GM19239 (cell line): ENCODE measurements at regions not wholly inside any gene's neighbourhood (a gene's known extent, or its start where the extent isn't known, plus 50 kb on each side); places are given as distances from the start of the nearest gene placed in this dataset.
"Not testable (repeated sequence)": the region's sequence is repeated elsewhere in the genome, so short reads cannot be mapped to it uniquely, and the experiment has no call there.

Experiments
- DNase-seq: peaks from one replicate; pipeline ENCODE4 v3.0.0; 2011; ENCODE audit warnings: low spot score; ENCODE audit not compliant: insufficient read length
- FAIRE-seq: peaks from 2 replicates; lab custom pipeline; 2011; peaks lifted over from hg19 to GRCh38; lab: Jason Lieb, UNC

DNA sequence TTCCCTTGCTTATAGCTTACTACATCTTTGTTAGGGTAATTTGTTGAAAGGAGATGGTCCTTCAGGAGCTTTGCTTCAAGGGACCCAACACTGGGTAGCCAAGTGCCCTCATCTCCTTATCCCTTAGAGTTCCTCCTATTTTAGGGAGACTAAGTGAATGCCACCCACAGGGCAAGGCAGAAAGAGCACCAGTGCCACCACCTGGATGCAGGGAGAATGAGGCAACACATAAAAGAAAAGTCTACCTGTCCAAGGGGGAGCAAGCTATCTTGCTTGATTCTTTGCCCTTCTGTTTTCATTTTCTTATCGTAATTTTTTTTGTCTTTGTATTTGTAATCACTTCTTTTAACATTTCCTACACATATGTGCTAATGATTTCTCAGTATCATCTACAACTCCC, 205.5 kb downstream of the NPR3 start:
- no peak for FAIRE-seq
- no peak for DNase-seq

DNA sequence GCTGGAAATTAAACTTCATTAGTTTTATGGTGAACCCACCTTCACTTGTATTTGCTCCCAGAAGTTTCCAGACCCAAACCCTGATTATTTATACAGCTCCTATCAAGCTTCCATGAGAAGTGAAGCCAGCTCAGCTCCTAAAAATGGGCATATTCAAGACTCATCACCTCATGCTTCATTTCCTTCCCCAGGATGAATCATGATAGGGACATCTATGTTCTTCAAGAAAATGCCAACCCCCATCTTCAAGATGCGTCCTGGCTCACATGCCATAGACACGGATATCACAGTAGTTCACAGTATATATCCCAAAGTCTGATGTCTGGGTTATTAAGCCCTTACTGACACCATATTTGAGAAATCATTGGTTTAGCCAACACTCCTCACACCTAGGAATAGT, 217.6 kb downstream of the NPR3 start:
- FAIRE-seq (no peak), DNase-seq (no peak)

DNA sequence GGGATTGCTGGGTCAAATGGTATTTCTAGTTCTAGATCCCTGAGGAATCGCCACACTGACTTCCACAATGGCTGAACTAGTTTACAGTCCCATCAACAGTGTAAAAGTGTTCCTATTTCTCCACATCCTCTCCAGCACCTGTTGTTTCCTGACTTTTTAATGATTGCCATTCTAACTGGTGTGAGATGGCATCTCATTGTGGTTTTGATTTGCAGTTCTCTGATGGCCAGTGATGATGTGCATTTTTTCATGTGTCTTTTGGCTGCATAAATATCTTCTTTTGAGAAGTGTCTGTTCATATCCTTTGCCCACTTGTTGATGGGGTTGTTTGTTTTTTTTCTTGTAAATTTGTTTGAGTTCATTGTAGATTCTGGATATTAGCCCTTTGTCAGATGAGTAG, 220.3 kb downstream of the NPR3 start:
- not testable (repeated sequence) for FAIRE-seq

DNA sequence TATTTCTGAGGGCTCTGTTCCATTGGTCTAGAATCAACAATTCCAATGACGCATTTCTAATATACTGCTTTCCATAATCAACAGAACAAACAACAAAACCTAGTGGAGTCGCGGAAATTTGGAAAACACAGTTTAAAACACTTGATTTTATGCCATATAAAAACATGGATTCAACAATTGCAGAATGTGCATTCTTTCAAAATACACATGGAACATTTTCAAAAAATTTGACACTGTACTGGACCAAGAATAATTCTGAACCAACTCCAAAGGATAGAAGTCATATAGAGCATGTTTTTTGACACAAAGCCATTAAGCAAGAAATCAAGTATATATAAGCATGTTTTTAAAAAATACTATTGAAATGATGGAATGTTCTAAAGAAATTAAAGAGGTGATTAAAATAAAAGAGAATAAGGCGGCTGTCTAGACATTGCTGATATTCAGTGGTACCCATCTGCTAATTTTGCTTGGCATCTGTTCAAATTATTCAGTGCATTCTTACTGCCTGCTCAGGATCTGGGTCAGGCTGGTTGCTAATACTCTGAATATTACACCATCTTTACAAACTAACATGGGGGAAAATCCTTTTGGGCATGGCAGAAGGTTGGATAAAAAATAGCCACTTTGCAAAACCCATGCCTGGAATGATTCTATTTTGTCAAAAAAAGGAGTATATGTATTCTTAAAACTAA, 221.3 kb downstream of the NPR3 start:
- no peak for FAIRE-seq
- no peak for DNase-seq

More for the DNA sequence above, 220.3 kb downstream of the NPR3 start:
- DNase-seq: not testable (repeated sequence)

DNA sequence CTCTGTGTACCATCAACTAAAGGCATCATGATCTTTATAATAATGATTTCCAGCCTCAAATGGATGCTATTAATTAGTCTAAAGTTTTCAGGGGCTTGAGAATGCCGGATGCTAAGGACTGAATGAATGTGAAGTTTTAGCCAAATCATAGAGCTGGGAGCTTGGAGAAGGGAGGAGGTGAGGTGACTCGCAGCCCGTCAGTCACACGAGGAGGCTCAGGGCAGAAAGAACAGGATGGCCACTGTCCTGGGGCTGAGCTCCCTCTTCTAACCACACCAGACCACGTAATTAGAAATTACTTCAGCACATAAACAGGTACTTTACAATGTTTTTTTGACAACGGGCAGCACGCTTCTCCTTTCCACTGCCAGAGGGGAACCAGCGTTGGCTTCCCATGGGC, 222.6 kb downstream of the NPR3 start:
- no peak for DNase-seq
- FAIRE-seq: no peak

DNA sequence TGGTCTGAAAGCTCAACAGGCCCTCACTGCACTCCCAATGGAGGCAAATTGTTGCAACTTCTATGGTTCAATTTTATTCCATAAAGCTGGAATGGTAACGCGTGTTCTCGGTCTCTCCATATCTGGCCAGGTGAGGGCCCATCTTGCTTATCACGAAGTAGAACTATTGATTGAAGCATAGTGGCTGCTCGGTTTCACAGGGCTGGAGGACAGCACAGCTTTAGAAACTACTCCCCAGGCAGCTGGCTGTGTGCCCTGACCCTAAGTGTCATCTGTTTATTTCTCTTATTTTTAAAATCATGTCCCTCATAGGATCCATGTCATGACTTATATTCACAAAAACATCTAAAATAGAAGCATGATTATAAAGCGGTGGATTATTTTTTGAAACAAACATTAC, 223.4 kb downstream of the NPR3 start:
- FAIRE-seq (no peak), DNase-seq (no peak)

DNA sequence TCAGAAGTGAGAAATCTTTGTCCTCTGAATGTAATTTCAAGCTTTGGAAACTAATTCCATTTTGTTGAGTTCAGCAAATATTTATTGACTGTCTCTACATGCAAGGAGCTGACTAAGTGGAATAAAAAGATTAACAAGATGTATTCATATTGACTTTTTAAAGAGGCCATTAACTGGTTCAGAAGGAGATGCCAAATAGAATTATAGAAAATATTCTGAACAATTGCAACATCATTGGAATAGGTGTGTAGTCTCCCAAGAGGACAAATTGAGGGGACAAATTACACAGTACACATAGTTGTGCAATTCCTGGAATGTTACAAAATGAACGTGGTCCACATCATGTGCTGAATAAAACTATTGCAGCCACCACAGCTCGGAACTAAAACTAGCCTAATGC, 224.2 kb downstream of the NPR3 start:
- FAIRE-seq (no peak), DNase-seq (no peak)

DNA sequence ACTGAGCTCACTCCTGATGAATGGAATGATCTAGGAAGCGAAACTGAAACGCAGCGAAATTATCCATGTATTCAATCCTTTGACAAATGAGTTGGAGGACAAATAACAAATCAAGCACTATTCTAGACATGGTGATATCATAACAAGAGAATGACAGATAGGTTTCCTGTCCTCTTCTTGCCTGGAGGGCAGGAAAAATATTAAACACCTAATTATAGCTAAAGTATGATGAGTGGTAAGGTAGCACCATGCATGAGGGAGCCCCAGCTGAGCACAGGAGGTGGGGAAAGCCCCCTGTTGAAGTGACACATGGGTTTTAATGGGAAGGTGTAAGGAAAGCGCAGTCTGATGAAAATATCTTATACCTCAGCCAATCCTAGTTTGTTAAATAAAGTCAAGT, 225.2 kb downstream of the NPR3 start:
- no peak for FAIRE-seq
- DNase-seq: no peak

DNA sequence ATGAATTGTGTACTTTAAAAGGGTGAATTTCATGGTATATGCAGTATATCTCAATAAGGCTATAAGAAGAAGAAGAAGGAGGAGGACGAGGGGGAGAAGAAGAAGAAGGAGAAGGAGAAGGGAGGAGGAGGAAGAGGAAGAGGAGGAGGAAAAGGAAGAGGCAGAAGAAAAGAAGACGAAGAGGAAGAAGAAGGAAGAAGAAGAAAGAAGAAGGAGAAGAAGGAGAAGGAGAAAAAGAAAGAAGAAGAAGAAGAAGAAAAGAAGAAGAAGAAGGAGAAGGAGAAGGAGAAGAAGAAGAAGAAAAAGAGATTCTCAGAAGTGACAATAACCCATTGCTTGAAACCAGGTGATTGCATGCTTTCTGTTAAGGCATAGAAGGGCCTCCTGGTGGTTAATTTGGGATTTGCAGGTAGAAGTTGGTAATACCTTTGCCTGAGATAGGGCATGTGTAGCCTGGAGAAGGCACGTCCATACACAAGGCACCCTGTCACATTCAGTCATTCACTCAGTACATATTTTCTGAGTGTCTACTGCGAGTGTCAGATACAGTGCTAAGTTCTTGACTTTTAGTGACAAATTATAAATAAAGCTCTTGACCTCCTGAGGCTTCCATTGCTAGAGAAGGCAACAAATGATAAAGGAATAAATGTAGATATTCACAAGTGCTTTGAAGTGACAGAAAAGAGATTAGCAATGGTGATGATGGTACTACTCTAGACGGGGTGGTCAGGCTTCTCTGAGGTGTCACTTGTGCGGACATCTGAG, 231.3 kb downstream of the NPR3 start:
- FAIRE-seq (no peak), DNase-seq (peak; percentile 9)

DNA sequence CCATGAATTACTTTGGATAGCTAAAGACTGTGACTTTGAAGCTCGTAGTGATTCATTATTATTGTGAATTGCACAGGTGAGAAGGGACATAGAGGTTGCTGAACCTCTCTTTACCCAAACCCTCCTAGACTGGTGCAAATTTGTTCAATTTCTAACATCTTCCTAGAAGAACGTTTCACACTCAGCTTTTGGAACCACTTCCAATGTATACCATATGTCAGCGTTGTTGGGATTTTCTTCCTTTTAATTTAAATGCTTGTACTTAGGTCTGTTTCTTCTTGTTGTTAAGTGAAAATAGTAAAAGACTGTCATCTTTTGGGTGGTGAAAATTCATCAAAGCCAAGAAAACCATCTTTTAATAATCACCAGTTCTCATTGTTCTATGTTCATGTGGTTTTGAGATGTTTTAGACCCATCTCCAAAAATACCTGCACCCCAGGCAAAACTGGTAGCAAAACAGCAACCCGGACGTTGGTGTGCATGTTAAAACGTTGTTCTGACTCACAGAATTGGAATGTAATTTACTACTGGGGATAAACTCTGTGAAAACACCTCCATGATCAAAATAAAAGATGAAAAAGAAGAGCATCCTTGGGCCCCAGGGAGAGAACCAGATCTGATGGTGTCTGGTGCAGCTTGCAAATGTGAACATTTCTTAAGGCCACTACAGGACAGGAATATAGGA, 238.3 kb downstream of the NPR3 start:
- FAIRE-seq (no peak), DNase-seq (no peak)

DNA sequence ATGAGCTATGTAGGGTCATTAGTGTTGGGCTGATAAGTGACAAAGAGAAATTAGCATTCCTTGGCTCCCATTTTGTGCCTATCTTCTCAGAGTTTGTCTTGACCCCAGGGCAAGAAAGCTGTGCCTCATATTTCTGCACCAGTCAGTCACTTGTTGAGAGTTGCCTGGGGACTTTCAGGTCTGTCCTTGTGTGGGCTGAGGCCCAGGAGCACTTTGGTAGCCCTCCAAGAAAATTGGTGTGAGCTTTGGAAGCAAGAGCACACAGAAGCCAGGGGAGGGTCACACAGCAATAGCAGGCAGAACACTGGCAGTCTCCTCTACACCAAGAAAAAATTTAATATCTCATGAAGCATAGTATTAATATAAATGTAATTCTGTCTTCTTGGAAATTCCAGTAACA, 239.9 kb downstream of the NPR3 start:
- FAIRE-seq: no peak
- DNase-seq: no peak

DNA sequence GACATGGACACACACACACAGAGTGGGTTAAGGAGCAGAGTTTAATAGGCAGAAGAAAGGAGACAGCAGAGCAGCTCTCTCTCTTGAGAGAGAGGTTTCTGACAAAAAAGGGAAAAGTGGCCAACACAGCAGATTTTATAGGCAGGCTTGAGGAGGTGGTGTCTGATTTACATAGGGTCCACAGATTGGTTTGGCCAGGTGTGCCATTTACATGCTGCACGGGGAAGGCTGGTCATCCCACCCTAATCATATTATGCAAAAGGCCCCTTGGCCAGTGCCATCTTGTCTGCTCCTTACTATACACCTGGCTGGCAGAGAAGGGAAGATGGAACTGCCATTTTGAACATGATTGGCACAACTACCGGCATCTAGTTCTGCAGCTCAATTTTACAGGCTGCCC, 240.8 kb downstream of the NPR3 start:
- no peak for DNase-seq

DNA sequence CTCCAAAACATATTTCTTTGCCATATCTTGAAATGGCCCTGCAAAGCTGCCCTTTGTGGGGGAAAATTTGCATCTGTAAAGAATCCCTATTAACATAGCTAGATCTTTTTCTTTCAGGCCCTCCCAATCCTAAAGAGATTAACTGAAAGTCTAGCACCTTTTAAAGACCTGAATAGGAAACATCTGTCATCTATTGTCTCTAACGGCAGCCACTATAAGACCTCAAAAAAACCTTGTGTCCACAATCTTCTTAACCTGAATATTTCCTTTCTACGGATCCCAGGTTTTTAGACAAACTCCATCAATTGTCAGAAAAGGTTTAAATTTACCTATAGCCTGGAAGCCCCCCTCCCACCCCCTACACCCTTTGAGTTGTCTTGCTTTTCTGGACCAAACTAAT, 241.3 kb downstream of the NPR3 start:
- FAIRE-seq, DNase-seq: not testable (repeated sequence)

More for the DNA sequence above, 240.8 kb downstream of the NPR3 start:
- FAIRE-seq: no peak

DNA sequence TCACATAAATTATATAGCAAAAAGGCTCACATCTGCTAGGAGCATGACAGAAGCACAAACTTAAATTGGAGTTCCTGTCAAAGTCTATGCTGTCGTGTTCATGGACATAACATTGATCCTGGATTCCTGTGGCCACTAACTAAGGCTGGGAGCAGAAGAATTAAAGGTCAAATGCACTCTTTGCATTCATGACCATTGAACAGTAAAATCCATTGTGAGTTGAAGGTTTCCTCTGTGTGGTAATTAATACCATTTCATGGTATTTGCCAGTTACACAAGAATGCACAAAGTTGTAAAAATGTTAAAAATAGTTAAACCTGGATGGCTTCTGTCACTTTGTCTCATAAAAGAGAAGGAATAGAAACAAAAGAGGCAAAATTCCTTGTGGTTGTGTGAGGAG, 242.6 kb downstream of the NPR3 start:
- DNase-seq: no peak

DNA sequence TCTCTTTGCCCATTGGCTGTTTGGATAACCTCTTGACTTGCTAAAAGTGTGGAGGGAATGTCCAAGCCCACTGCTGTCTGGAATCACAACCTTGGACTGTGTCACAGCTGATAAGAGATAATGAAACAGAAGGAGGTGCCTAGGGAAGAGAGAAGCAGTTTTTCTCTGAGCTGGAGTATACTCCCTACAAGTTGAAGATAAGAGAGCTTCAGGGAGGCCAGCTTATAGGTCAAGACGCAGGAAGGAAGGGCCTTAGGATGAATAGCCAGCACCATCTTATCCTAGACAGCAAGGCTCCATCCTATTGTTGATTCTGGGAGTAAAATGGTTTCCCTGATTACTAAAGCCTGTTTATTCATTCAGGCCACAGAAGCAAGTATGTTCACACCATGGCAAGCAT, 244.7 kb downstream of the NPR3 start:
- no peak for FAIRE-seq

More for the DNA sequence above, 242.6 kb downstream of the NPR3 start:
- no peak for FAIRE-seq

DNA sequence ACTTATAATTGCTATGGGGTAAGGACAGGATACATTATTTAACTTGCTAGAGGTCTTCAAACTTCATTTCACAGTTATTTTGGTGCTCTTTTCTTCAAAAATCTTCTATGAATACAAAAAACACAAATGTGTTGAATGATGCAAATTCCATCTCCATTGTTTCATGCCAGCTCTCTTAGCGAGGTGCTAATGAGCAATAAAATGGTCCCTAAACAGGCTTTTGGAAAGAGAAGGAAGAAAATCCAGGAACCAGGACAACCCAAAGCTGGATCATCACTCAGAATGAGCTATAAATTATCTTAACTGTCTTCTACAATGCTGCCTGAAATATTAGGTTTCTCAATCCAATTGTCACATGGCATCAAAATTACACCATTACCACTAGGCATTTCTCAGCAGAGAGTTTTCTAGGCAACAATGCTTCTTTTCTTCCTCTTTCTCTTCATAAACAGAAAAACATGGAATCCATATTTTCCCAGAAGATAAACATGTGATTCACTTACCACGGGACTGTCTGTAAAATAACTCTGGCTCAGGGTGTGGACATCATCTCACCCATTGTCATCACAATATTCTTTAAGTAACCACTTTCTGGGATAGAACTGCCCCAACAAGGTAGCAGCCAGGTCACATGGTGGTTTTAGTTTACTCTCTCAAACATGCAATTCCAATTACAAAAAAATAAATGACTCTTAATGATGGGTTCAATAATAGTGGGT, 249.4 kb downstream of the NPR3 start:
- FAIRE-seq: no peak

More for the DNA sequence above, 244.7 kb downstream of the NPR3 start:
- no peak for DNase-seq

DNA sequence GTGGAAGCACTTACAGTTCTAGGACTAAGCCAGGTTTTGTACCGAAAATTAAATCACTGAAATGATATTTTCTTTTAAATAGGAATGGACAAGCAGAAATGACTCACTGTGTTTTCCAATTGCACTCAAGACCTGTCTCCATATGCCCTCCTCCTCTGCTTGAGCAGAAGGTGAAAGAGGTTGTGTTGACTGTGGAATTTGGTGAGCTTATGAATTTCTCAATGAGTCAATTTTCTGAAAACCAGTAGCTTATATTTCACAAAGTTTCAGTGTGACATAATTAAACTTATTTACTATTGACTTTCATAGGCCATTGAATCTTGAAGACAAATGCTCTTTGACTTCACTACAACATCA, 249.9 kb downstream of the NPR3 start:
- DNase-seq: no peak
- no peak for FAIRE-seq

More for the DNA sequence above, 249.4 kb downstream of the NPR3 start:
- no peak for DNase-seq

DNA sequence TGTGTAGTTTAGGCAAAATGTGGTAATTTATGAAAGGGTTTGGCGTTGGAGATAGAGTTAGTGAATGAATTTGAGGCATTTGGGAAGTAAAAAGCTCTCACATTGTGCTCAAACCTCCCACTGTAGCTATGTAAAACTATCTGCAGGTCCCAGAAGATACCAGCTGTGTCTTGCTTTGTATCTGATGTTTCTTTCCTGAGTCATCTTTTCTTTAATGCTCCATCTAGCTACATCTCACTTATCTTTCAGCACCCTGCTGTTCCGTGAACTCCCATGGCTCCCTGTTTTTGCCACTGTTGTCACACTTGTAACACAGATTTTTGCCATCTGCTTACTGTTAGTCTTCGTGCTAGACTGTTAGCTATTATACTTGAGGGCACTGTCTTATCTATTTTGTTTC, 253.1 kb downstream of the NPR3 start:
- FAIRE-seq (no peak), DNase-seq (no peak)

DNA sequence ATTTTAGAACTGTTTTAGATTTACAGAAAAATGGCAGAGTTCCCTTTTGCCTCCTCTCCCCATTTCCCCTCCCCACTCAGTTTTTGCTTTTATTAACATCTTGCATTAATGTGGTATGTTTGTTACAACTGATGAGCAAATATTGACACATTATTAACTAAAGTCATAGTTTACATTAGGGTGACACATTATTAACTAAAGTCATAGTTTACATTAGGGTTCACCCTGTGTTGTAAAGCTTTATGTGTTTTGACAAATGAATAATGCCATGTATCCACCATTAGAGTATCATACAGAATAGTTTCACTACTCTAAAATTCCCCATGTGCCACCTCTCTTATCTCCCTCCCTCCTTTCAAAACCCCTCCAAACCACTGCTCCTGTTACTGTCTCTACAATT, 262.5 kb downstream of the NPR3 start:
- FAIRE-seq (no peak), DNase-seq (no peak)

DNA sequence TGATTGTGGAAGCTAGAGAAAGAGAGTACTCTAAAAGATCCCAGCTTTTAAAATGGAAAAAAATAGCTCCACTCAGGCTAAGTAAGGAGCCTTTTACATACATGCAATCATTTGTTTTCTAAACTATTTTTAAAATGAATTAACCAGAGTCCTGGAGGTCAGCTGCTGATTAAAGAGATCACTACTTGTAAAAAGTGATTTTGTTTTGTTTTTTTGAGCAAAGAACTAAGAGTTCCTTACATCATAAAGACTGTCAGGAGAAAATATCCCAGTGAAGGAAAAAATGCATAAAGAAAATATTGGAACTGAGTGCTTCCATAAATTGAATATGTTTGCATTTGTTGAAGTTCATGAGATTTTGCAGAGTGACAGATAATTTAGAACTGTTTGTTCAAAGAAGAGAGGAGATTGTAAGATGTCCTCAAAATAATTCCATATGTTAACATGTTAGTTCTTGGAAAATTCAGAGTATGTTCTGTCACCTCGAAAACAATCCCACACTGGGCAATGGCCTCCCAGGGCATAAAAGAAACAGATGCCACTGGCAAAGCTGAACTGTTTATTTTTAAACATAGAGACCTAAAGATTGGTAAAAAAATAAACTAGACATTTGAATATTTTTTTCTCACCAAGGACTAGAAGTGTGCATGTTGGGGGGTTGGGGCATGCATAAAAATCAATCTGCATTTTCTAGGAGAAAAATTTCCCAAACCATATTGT, 264.7 kb downstream of the NPR3 start:
- FAIRE-seq: no peak
- no peak for DNase-seq
